ENCODE measurements at regions not wholly inside any gene's neighbourhood (a gene's known extent, or its start where the extent isn't known, plus 50 kb on each side); places are given as distances from the start of the nearest gene placed in this dataset.

GRCh38 chr5:125837866-125838265, 585.3 kb upstream of the GRAMD2B start:
- Histone ChIP-seq H2AFZ (replicated peaks) (no peak overlapping the region), H3K27me3 (no peaks in the 10 kb centered on the region), H3K36me3 (no peaks in the 10 kb centered on the region), H3K79me2 (ENCODE audit: low read depth) (no peaks in the 10 kb centered on the region), H3K27ac (no peak overlapping the region), H3K9ac (no peak overlapping the region), H3K9me3 (ENCODE audit: low read depth) (no peaks in the 10 kb centered on the region), H3K4me2 (no peak overlapping the region), H3K4me1 (peaks cover 6% of the 10 kb centered on the region), H3F3A (ENCODE audit: low read depth) (peaks cover 6% of the 10 kb centered on the region), H3K4me3 (no peak overlapping the region), H4K20me1 (ENCODE audit: low read depth) (no peaks in the 10 kb centered on the region)
- peaks cover 21% of the 10 kb centered on the region for H3K9me3 Mint-ChIP-seq
- TF ChIP-seq EZH2phosphoT487 (IDR thresholded peaks at IDR 0.05) (no peak), CTCF (IDR thresholded peaks at IDR 0.05) (no peak), EZH2 (IDR thresholded peaks at IDR 0.05) (no peak)
- no peaks in the 10 kb centered on the region for H3K36me3 Mint-ChIP-seq
- H3K4me3 Mint-ChIP-seq: no peak overlapping the region
- H3K27ac Mint-ChIP-seq: peak overlapping the region; percentile 50
- peaks cover 6% of the 10 kb centered on the region for H3K27me3 Mint-ChIP-seq (ENCODE audit: insufficient read depth, low read depth)
- peaks cover 33% of the 10 kb centered on the region for H3K4me1 Mint-ChIP-seq
- DNase-seq (ENCODE audit: low spot score): no peak

- Histone ChIP-seq H3K9me3 (ENCODE audit: low read depth) (no peaks in the 10 kb centered on the region), H2AFZ (replicated peaks) (no peak overlapping the region), H3K9ac (no peak overlapping the region), H3K4me3 (no peak overlapping the region), H4K20me1 (ENCODE audit: low read depth) (no peaks in the 10 kb centered on the region), H3K36me3 (no peaks in the 10 kb centered on the region), H3K79me2 (ENCODE audit: low read depth) (no peaks in the 10 kb centered on the region), H3F3A (ENCODE audit: low read depth) (no peaks in the 10 kb centered on the region), H3K27me3 (no peaks in the 10 kb centered on the region), H3K27ac (no peak overlapping the region), H3K4me2 (no peak overlapping the region), H3K4me1 (no peaks in the 10 kb centered on the region)
- Mint-ChIP-seq H3K27ac (no peak overlapping the region), H3K9me3 (peaks cover 29% of the 10 kb centered on the region), H3K4me3 (no peak overlapping the region), H3K4me1 (peaks cover 5% of the 10 kb centered on the region), H3K27me3 (ENCODE audit: insufficient read depth, low read depth) (peaks cover 9% of the 10 kb centered on the region), H3K36me3 (peaks cover 7% of the 10 kb centered on the region)
- DNase-seq (ENCODE audit: low spot score): no peak
- no peak for TF ChIP-seq EZH2 (IDR thresholded peaks at IDR 0.05)
- TF ChIP-seq CTCF (IDR thresholded peaks at IDR 0.05): no peak
- no peak for TF ChIP-seq EZH2phosphoT487 (IDR thresholded peaks at IDR 0.05)
These were observed 575.6 kb upstream of the GRAMD2B start for GRCh38 chr5:125847561-125847960.

- Mint-ChIP-seq H3K4me1 (peaks cover 5% of the 10 kb centered on the region), H3K4me3 (no peak overlapping the region), H3K27ac (peak overlapping the region; percentile 69), H3K9me3 (peaks cover 20% of the 10 kb centered on the region), H3K36me3 (no peaks in the 10 kb centered on the region), H3K27me3 (ENCODE audit: insufficient read depth, low read depth) (peaks cover 3% of the 10 kb centered on the region)
- Histone ChIP-seq H3K36me3 (no peaks in the 10 kb centered on the region), H3K4me1 (no peaks in the 10 kb centered on the region), H4K20me1 (ENCODE audit: low read depth) (no peaks in the 10 kb centered on the region), H3K9ac (no peak overlapping the region), H3K79me2 (ENCODE audit: low read depth) (no peaks in the 10 kb centered on the region), H3F3A (ENCODE audit: low read depth) (no peaks in the 10 kb centered on the region), H2AFZ (replicated peaks) (no peak overlapping the region), H3K4me3 (no peak overlapping the region), H3K4me2 (no peak overlapping the region), H3K9me3 (ENCODE audit: low read depth) (no peaks in the 10 kb centered on the region), H3K27ac (no peak overlapping the region), H3K27me3 (no peaks in the 10 kb centered on the region)
- TF ChIP-seq EZH2 (IDR thresholded peaks at IDR 0.05): no peak
- TF ChIP-seq EZH2phosphoT487 (IDR thresholded peaks at IDR 0.05): no peak
- no peak for TF ChIP-seq CTCF (IDR thresholded peaks at IDR 0.05)
- no peak for DNase-seq (ENCODE audit: low spot score)
These were observed 574.5 kb upstream of the GRAMD2B start for GRCh38 chr5:125848751-125849150.
